BE2C (cell line): ENCODE measurements at regions not wholly inside any gene's neighbourhood (a gene's known extent, or its start where the extent isn't known, plus 50 kb on each side); places are given as distances from the start of the nearest gene placed in this dataset.

Experiments
- DNase-seq: peaks from one replicate; pipeline ENCODE4 v3.0.0-alpha.2; 2020
- H3K27me3 ChIP-seq: fragments of 250-450 bp; sonication (Bioruptor Pico); 2 replicates; pipeline ENCODE4 v1.5.1; 2020; ENCODE audit warnings: mild to moderate bottlenecking
- H3K36me3 ChIP-seq: fragments of 250-450 bp; sonication (Bioruptor Pico); 2 replicates; pipeline ENCODE4 v1.5.1; 2020; ENCODE audit warnings: mild to moderate bottlenecking
- H3K4me1 ChIP-seq: fragments of 250-450 bp; sonication (Bioruptor Pico); 2 replicates; pipeline ENCODE4 v1.5.1; 2020
- H3K4me3 ChIP-seq: 2 replicates; pipeline ENCODE4 v1.5.1; 2011; ENCODE audit warnings: low read depth, low read length
- H3K9me3 ChIP-seq: fragments of 250-450 bp; sonication (Bioruptor Pico); 2 replicates; pipeline ENCODE4 v1.5.1; 2020
- CTCF ChIP-seq: IDR thresholded peaks from 2 replicates; pipeline ENCODE4 v1.5.1; 2012; ENCODE audit warnings: mild to moderate bottlenecking, low read depth, low read length

DNA sequence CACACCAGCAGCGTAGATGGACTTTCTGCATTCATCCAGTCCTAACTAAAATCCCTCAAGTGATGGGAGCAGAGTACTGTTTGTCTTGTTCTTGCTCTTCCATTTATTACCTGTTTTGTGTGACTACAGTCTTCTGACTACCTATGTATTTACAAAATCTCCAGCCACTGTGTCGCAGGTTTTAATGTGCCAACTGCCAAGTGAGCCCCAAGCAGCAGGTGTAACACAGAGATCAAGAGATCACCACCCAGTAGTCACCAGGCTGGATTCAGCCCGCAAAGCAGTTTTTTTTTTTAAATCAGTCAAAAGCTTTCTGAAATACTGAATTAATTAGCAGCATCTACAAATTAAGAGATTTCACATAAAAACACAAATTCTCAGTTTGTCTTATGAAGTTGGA is 724.1 kb upstream of the USP15 start:
- Histone ChIP-seq H3K27me3 (no peaks in the 10 kb centered on the region), H3K36me3 (no peaks in the 10 kb centered on the region), H3K4me3 (no peak overlapping the region), H3K4me1 (no peaks in the 10 kb centered on the region), H3K9me3 (no peaks in the 10 kb centered on the region)
- no peak for TF ChIP-seq CTCF
- no peak for DNase-seq

DNA sequence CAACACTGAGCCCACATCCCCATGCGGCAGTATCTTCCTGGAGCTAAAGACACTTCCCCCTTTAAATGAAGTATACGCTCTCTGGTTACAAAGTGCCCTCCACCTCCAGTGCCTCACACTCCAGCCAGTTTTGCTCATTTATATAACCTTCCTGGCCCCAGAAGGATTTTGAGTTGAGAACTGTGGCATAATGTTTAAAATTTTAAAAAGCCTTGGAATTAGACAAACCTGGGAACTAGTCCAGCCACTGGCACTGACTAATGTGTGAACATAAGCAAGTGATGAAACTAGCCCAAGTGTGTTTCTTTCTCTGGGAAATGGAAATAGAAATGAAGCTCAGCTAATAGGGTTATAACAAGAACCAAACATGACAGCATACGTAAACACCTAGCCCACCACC is 723.7 kb upstream of the USP15 start:
- DNase-seq, result no peak
- no peak for TF ChIP-seq CTCF
- Histone ChIP-seq H3K36me3 (no peaks in the 10 kb centered on the region), H3K27me3 (no peaks in the 10 kb centered on the region), H3K4me1 (no peaks in the 10 kb centered on the region), H3K4me3 (no peak overlapping the region), H3K9me3 (no peaks in the 10 kb centered on the region)

DNA sequence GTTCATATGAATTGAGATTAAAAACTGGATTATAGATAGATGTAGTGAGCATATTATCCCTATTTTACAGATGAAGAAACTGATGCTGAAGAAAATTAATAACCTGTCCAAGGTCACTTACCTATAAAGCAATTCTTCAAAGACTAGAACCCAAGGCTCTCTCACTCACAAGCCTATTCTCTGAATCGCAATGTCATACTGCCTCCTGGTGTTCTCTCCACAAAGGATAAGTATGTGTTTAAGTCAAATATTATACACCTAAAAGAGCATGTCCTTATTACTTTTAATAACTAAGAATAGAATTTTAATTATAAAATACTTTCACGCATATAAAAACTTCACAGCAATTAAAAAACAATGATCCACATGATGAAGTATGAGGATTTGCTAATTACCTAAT is 721.3 kb upstream of the USP15 start:
- Histone ChIP-seq H3K36me3 (no peaks in the 10 kb centered on the region), H3K4me3 (no peak overlapping the region), H3K27me3 (no peaks in the 10 kb centered on the region), H3K9me3 (no peaks in the 10 kb centered on the region; the same call in 1 of the 2 replicates), H3K4me1 (no peaks in the 10 kb centered on the region)
- DNase-seq, result no peak
- TF ChIP-seq CTCF, result no peak

GRCh38 chr12:61542551-61542950 is 717.7 kb upstream of the USP15 start:
- Histone ChIP-seq H3K4me3 (no peak overlapping the region), H3K36me3 (no peaks in the 10 kb centered on the region), H3K4me1 (no peaks in the 10 kb centered on the region), H3K27me3 (no peaks in the 10 kb centered on the region), H3K9me3 (no peaks in the 10 kb centered on the region; the same call in 1 of the 2 replicates)
- no peak for TF ChIP-seq CTCF
- DNase-seq, result no peak

DNA sequence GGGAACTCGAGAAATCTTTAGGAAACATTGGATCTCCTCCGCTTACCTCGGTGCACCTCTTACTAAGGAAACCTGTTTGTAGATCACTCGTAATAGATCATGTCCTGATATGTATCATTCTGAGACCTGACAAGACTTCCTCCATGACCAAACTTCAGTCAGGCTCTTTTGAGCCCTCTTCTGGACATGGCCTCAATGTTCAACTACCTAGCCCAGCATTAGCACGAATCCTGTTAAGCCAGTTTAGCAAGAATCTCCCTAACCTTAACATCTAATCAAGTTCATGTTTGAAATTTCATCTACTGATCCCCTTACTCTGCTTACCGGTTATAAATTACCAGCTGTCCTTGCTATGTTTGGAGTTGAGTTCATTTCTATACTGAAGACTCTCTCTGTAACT is 713.9 kb upstream of the USP15 start:
- Histone ChIP-seq H3K9me3 (no peaks in the 10 kb centered on the region; the same call in 1 of the 2 replicates), H3K36me3 (no peaks in the 10 kb centered on the region), H3K4me1 (no peaks in the 10 kb centered on the region), H3K4me3 (no peak overlapping the region), H3K27me3 (no peaks in the 10 kb centered on the region)
- no peak for DNase-seq
- no peak for TF ChIP-seq CTCF

DNA sequence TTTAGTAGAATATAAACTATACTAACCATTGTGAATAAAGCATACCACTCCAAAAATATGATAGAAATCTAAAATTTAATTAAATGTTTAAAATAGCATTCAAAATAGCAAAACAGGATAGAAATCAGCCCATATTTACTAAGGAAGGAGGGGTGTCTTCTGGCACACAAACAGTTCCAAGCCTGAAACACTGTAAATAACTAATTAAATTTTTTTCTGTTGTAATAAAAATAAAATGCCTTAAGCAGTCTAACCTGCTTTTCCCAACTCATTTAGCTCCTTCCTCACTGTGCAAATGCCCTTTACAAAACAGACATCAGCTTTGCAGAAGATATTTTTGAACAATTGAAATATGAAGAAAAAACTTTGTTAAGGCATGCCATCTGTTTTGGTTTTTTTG is 707.1 kb upstream of the USP15 start:
- no peaks in the 10 kb centered on the region for H3K27me3 ChIP-seq
- no peak overlapping the region for H3K4me3 ChIP-seq
- H3K36me3 ChIP-seq, result no peaks in the 10 kb centered on the region
- H3K4me1 ChIP-seq, result no peaks in the 10 kb centered on the region
- H3K9me3 ChIP-seq, result no peaks in the 10 kb centered on the region
- no peak for DNase-seq
- TF ChIP-seq CTCF, result no peak
